ENCODE measurements at regions not wholly inside any gene's neighbourhood (a gene's known extent, or its start where the extent isn't known, plus 50 kb on each side); places are given as distances from the start of the nearest gene placed in this dataset.

DNA sequence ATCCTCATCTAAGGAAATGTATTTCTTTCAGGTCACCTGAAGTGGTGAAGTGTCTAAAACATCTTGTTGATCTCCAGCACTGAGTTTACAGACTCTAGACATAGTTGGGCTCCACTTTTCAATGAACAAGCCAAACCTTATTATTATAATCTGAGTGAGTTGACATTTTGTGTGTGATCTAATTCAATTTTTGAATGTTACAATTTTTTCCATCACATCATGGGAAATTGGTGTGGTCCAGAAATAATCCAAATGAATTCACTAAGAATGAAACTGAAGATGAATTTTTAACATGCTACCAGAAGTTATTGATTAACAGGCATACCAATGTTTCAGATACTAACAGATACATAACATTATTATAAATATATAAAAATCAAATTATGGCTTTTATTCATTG, 75.6 kb upstream of the EFEMP1 start:
- no peaks in the 10 kb centered on the region for H3K36me3 ChIP-seq (ENCODE audit: control insufficient read depth in 3 of 3, insufficient read depth in 3 of 3, low read length in 3 of 3)
- H3K9me3 ChIP-seq (ENCODE audit: control insufficient read depth in 3 of 3, low read length in 3 of 3), result no peaks in the 10 kb centered on the region
- no peak overlapping the region for H3K27ac ChIP-seq (ENCODE audit: low read depth, low read length)

DNA sequence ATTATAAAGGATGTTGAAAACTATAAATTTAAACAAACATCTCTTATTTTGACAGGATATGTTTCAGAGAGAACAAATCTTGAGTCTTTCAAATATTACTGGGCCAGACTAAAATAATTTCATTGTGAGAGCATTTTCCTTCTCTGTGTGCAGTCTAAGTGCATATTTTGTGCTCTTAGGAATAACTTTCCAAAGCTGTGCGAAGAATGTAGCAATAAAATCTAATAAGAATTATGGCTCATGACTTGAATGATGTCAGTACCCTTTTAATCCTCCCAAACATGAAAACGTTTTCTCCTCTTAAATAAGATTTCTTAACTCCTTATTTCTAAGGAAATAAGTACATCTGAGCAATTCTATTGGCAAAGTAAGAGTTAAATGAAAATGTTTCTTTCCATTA, 76.2 kb upstream of the EFEMP1 start:
- no peaks in the 10 kb centered on the region for H3K9me3 ChIP-seq (ENCODE audit: control insufficient read depth in 3 of 3, low read length in 3 of 3)
- H3K9ac ChIP-seq (ENCODE audit: low read depth in 1 of 3, low read length in 3 of 3), result no peak overlapping the region
- no peaks in the 10 kb centered on the region for H3K4me1 ChIP-seq (ENCODE audit: control insufficient read depth in 3 of 3, insufficient read depth in 3 of 3, low read length in 3 of 3)
- no peak overlapping the region for H3K4me3 ChIP-seq (ENCODE audit: low read length in 3 of 3)
- H3K27me3 ChIP-seq (ENCODE audit: control insufficient read depth in 3 of 3, insufficient read depth in 3 of 3, low read length in 3 of 3), result no peaks in the 10 kb centered on the region
- no peak overlapping the region for H3K27ac ChIP-seq (ENCODE audit: low read depth, low read length)
- no peaks in the 10 kb centered on the region for H3K36me3 ChIP-seq (ENCODE audit: control insufficient read depth in 3 of 3, insufficient read depth in 3 of 3, low read length in 3 of 3)

More for the DNA sequence above, 75.6 kb upstream of the EFEMP1 start:
- H3K4me3 ChIP-seq (ENCODE audit: low read length in 3 of 3), result no peak overlapping the region
- H3K27me3 ChIP-seq (ENCODE audit: control insufficient read depth in 3 of 3, insufficient read depth in 3 of 3, low read length in 3 of 3), result no peaks in the 10 kb centered on the region
- no peaks in the 10 kb centered on the region for H3K4me1 ChIP-seq (ENCODE audit: control insufficient read depth in 3 of 3, insufficient read depth in 3 of 3, low read length in 3 of 3)
- no peak overlapping the region for H3K9ac ChIP-seq (ENCODE audit: low read depth in 1 of 3, low read length in 3 of 3)

DNA sequence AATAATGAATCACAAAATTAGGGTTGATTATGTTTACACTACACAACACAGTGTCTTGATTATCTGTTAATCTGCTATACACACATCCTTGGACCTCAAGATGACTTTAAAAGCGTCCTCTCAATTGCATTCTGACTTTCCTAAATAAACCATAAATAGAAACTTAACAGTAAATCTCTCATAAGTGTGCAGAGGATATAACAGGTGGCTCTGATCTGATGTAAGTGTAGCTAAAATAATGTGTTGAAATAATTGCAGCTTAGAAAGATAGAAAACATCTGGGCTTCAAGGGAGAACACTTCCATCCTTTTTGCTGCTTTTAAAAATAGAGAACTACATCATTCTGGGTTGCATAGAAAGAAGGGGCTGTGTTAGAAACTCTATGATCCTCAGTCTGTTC, 78.4 kb upstream of the EFEMP1 start:
- Histone ChIP-seq H3K27ac (ENCODE audit: low read depth, low read length) (no peak overlapping the region), H3K36me3 (ENCODE audit: control insufficient read depth in 3 of 3, insufficient read depth in 3 of 3, low read length in 3 of 3) (no peaks in the 10 kb centered on the region), H3K9me3 (ENCODE audit: control insufficient read depth in 3 of 3, low read length in 3 of 3) (no peaks in the 10 kb centered on the region), H3K4me1 (ENCODE audit: control insufficient read depth in 3 of 3, insufficient read depth in 3 of 3, low read length in 3 of 3) (no peaks in the 10 kb centered on the region), H3K9ac (ENCODE audit: low read depth in 1 of 3, low read length in 3 of 3) (no peak overlapping the region), H3K4me3 (ENCODE audit: low read length in 3 of 3) (no peak overlapping the region), H3K27me3 (ENCODE audit: control insufficient read depth in 3 of 3, insufficient read depth in 3 of 3, low read length in 3 of 3) (no peaks in the 10 kb centered on the region)

DNA sequence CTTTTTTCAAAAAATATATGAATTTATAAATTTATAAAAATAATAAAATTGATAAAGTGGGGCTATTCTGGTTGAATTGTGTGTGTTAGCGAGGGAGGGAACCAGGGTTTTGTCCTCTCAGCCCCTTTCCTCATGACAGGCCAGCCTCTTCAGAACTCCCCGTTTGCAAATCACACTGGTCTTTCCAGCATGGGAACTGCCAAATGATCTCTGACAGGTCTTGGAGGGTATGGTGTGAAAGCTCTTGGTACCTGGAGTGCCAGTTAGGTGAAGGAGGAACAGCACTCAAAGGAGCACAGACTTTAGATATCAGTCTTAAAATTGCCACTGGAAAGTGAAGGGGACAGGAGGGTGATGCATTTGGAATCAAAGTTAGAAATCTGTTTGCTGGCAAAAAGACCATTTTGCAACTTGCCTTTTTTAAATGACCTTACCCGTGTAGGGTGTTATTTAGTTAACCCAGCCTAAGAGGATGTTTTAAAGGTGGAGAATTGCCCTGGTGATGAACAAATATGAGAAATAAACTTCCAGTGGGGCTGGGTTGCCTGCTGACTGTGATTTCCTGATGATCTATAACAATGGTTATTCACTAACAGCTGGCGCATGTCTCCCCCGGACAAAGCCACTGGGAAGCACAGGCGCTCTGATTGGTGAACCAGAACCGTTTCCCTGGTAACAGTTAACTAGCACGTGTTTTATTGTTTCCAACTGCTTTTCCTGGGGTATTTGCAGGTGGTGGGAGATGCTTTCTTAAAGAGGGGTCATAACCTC, 85.3 kb upstream of the EFEMP1 start:
- no peak overlapping the region for H3K27ac ChIP-seq (ENCODE audit: low read depth, low read length)
- H3K9ac ChIP-seq (ENCODE audit: low read depth in 1 of 3, low read length in 3 of 3), result no peak overlapping the region
- no peaks in the 10 kb centered on the region for H3K9me3 ChIP-seq (ENCODE audit: control insufficient read depth in 3 of 3, low read length in 3 of 3)
- no peaks in the 10 kb centered on the region for H3K27me3 ChIP-seq (ENCODE audit: control insufficient read depth in 3 of 3, insufficient read depth in 3 of 3, low read length in 3 of 3)
- no peak overlapping the region for H3K4me3 ChIP-seq (ENCODE audit: low read length in 3 of 3)
- no peaks in the 10 kb centered on the region for H3K4me1 ChIP-seq (ENCODE audit: control insufficient read depth in 3 of 3, insufficient read depth in 3 of 3, low read length in 3 of 3)
- no peaks in the 10 kb centered on the region for H3K36me3 ChIP-seq (ENCODE audit: control insufficient read depth in 3 of 3, insufficient read depth in 3 of 3, low read length in 3 of 3)

- Histone ChIP-seq H3K4me3 (ENCODE audit: low read length in 3 of 3) (no peak overlapping the region), H3K9ac (ENCODE audit: low read depth in 1 of 3, low read length in 3 of 3) (peak overlapping the region in 1 of 3 donors; percentile 30), H3K27ac (ENCODE audit: low read depth, low read length) (no peak overlapping the region), H3K9me3 (ENCODE audit: control insufficient read depth in 3 of 3, low read length in 3 of 3) (no peaks in the 10 kb centered on the region), H3K4me1 (ENCODE audit: control insufficient read depth in 3 of 3, insufficient read depth in 3 of 3, low read length in 3 of 3) (no peaks in the 10 kb centered on the region), H3K36me3 (ENCODE audit: control insufficient read depth in 3 of 3, insufficient read depth in 3 of 3, low read length in 3 of 3) (no peaks in the 10 kb centered on the region), H3K27me3 (ENCODE audit: control insufficient read depth in 3 of 3, insufficient read depth in 3 of 3, low read length in 3 of 3) (no peaks in the 10 kb centered on the region)
Measured at GRCh38 chr2:56009758-56010458, 86.3 kb upstream of the EFEMP1 start.

- H3K4me3 ChIP-seq (ENCODE audit: low read length in 3 of 3), result no peak overlapping the region
- H3K27ac ChIP-seq (ENCODE audit: low read depth, low read length), result no peak overlapping the region
Measured at GRCh38 chr2:56011624-56012023, 88.0 kb upstream of the EFEMP1 start.

DNA sequence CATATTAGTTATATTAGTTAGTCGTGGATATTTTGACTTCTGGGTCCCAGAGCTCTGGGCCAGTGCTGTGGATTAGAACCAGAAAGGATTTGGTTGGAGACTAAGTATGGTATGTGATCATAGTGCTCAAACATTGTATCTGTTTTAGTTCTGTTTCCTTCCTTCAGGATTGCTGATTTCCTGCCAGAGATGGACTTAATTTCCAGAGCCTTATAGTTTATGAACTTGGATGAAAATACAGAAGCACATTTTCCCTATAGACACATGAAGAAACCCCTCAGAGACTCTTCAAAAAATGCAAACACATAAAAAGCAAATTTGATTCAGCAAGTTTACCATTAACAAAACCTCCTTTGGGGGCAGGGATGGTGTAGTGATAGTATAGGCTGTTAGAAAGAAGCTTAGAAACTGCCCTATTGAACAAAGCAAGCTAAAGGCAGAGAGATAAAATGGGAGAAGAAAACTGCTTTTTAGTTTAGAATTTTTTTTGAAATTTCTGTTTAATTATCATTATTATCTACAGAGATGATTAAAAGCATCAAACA, 88.7 kb upstream of the EFEMP1 start:
- H3K27ac ChIP-seq (ENCODE audit: low read depth, low read length), result no peak overlapping the region
- no peaks in the 10 kb centered on the region for H3K36me3 ChIP-seq (ENCODE audit: control insufficient read depth in 3 of 3, insufficient read depth in 3 of 3, low read length in 3 of 3)
- H3K9ac ChIP-seq (ENCODE audit: low read depth in 1 of 3, low read length in 3 of 3), result no peak overlapping the region
- H3K4me3 ChIP-seq (ENCODE audit: low read length in 3 of 3), result no peak overlapping the region
- no peaks in the 10 kb centered on the region for H3K4me1 ChIP-seq (ENCODE audit: control insufficient read depth in 3 of 3, insufficient read depth in 3 of 3, low read length in 3 of 3)
- no peaks in the 10 kb centered on the region for H3K9me3 ChIP-seq (ENCODE audit: control insufficient read depth in 3 of 3, low read length in 3 of 3)
- no peaks in the 10 kb centered on the region for H3K27me3 ChIP-seq (ENCODE audit: control insufficient read depth in 3 of 3, insufficient read depth in 3 of 3, low read length in 3 of 3)

More at GRCh38 chr2:56011624-56012023, 88.0 kb upstream of the EFEMP1 start:
- no peak overlapping the region for H3K9ac ChIP-seq (ENCODE audit: low read depth in 1 of 3, low read length in 3 of 3)
- no peaks in the 10 kb centered on the region for H3K9me3 ChIP-seq (ENCODE audit: control insufficient read depth in 3 of 3, low read length in 3 of 3)
- H3K27me3 ChIP-seq (ENCODE audit: control insufficient read depth in 3 of 3, insufficient read depth in 3 of 3, low read length in 3 of 3), result no peaks in the 10 kb centered on the region
- H3K36me3 ChIP-seq (ENCODE audit: control insufficient read depth in 3 of 3, insufficient read depth in 3 of 3, low read length in 3 of 3), result no peaks in the 10 kb centered on the region
- H3K4me1 ChIP-seq (ENCODE audit: control insufficient read depth in 3 of 3, insufficient read depth in 3 of 3, low read length in 3 of 3), result no peaks in the 10 kb centered on the region

GRCh38 chr2:56013475-56013874, 89.9 kb upstream of the EFEMP1 start:
- Histone ChIP-seq H3K27me3 (ENCODE audit: control insufficient read depth in 3 of 3, insufficient read depth in 3 of 3, low read length in 3 of 3) (no peaks in the 10 kb centered on the region), H3K4me1 (ENCODE audit: control insufficient read depth in 3 of 3, insufficient read depth in 3 of 3, low read length in 3 of 3) (no peaks in the 10 kb centered on the region), H3K4me3 (ENCODE audit: low read length in 3 of 3) (no peak overlapping the region), H3K9me3 (ENCODE audit: control insufficient read depth in 3 of 3, low read length in 3 of 3) (no peaks in the 10 kb centered on the region), H3K9ac (ENCODE audit: low read depth in 1 of 3, low read length in 3 of 3) (no peak overlapping the region), H3K36me3 (ENCODE audit: control insufficient read depth in 3 of 3, insufficient read depth in 3 of 3, low read length in 3 of 3) (no peaks in the 10 kb centered on the region), H3K27ac (ENCODE audit: low read depth, low read length) (no peak overlapping the region)

DNA sequence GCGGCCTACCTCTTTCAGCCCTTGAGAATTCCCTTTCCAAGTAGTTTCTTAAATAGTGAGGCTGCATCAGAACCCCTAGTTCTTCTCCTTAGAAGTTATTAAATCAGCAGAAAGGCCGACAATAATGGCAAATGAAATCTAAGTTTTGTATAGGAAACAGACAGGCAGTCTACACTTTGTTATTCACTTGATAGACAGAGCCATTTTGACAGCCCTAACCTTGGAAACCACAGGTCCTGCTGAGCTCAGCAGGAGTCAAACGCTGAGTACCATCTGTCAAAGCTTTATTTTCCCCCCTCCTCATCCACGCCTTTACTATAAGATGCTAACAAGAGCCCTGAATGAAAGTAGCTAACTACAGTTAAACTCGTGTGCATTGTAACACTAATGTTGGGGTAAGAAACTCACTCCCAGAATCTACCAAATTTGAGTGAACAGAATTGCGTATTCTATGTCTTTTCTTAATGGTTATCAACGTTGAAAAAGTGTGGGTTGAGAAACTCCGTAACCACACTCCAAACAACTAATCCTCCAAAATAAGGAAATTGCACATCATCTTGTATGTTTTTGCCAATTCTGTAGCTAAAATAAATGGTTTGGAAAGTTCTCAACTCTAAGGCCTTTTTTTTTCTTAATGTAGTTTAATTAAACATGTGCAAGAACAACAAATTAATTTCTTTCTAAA, 90.6 kb upstream of the EFEMP1 start:
- Histone ChIP-seq H3K4me1 (ENCODE audit: control insufficient read depth in 3 of 3, insufficient read depth in 3 of 3, low read length in 3 of 3) (no peaks in the 10 kb centered on the region), H3K27me3 (ENCODE audit: control insufficient read depth in 3 of 3, insufficient read depth in 3 of 3, low read length in 3 of 3) (no peaks in the 10 kb centered on the region), H3K36me3 (ENCODE audit: control insufficient read depth in 3 of 3, insufficient read depth in 3 of 3, low read length in 3 of 3) (no peaks in the 10 kb centered on the region), H3K4me3 (ENCODE audit: low read length in 3 of 3) (no peak overlapping the region), H3K27ac (ENCODE audit: low read depth, low read length) (no peak overlapping the region), H3K9me3 (ENCODE audit: control insufficient read depth in 3 of 3, low read length in 3 of 3) (no peaks in the 10 kb centered on the region), H3K9ac (ENCODE audit: low read depth in 1 of 3, low read length in 3 of 3) (no peak overlapping the region)

DNA sequence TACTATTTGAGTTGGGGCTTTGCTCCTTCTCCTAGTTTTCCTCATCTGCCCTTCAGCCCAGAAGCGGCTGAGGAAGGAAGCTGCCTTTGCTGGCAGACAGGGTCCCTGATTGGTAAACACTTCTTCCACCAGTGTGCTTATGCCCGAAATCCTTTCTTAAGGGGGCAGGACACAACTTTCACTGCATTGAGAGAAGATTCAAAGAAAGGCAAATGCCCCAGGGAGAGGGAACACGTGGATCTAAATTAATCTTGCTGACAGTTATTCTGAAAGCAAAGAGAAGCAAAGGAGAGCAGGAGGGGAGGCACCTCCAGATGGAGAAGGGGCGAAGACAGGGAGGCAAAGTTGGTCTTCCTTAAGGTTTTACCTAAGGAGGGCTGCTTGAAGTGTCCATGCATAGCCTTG, 92.1 kb upstream of the EFEMP1 start:
- Histone ChIP-seq H3K36me3 (ENCODE audit: control insufficient read depth in 3 of 3, insufficient read depth in 3 of 3, low read length in 3 of 3) (no peaks in the 10 kb centered on the region), H3K27me3 (ENCODE audit: control insufficient read depth in 3 of 3, insufficient read depth in 3 of 3, low read length in 3 of 3) (no peaks in the 10 kb centered on the region), H3K4me3 (ENCODE audit: low read length in 3 of 3) (no peak overlapping the region), H3K9ac (ENCODE audit: low read depth in 1 of 3, low read length in 3 of 3) (no peak overlapping the region), H3K27ac (ENCODE audit: low read depth, low read length) (no peak overlapping the region), H3K4me1 (ENCODE audit: control insufficient read depth in 3 of 3, insufficient read depth in 3 of 3, low read length in 3 of 3) (no peaks in the 10 kb centered on the region), H3K9me3 (ENCODE audit: control insufficient read depth in 3 of 3, low read length in 3 of 3) (no peaks in the 10 kb centered on the region)
